ENCODE measurements at regions not wholly inside any gene's neighbourhood (a gene's known extent, or its start where the extent isn't known, plus 50 kb on each side); places are given as distances from the start of the nearest gene placed in this dataset.

DNA sequence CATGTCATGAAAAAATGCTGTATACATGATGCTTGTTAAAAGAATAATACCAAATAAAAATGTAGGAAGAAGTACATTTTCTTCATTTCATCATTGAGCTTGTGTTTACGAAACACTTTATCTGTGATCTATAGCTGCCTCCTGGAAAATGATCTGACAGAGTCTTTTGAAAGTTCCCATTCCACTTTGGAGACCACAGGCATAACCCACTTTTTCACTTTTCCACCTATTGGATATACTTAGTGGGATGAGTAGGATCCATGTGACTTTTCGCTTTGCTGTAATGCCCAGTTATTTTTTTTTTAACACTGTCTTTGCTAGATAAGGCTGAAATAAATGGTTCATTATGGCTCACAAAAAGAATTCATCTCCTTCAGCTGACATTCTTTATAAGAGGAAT lies 773.0 kb upstream of the AMELY start:
- TF ChIP-seq, protein P1, sequence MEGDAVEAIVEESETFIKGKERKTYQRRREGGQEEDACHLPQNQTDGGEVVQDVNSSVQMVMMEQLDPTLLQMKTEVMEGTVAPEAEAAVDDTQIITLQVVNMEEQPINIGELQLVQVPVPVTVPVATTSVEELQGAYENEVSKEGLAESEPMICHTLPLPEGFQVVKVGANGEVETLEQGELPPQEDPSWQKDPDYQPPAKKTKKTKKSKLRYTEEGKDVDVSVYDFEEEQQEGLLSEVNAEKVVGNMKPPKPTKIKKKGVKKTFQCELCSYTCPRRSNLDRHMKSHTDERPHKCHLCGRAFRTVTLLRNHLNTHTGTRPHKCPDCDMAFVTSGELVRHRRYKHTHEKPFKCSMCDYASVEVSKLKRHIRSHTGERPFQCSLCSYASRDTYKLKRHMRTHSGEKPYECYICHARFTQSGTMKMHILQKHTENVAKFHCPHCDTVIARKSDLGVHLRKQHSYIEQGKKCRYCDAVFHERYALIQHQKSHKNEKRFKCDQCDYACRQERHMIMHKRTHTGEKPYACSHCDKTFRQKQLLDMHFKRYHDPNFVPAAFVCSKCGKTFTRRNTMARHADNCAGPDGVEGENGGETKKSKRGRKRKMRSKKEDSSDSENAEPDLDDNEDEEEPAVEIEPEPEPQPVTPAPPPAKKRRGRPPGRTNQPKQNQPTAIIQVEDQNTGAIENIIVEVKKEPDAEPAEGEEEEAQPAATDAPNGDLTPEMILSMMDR (conservative IDR thresholded peaks at IDR 0.05; ENCODE audit: low read length): no peak
- no peak for TF ChIP-seq EZH2phosphoT487 (IDR thresholded peaks at IDR 0.05; ENCODE audit: borderline replicate concordance, low read depth, low read length)

Measured in OCI-LY7 (cell line).